Osteocyte (in vitro differentiated cells): ENCODE measurements at regions not wholly inside any gene's neighbourhood (a gene's known extent, or its start where the extent isn't known, plus 50 kb on each side); places are given as distances from the start of the nearest gene placed in this dataset.

ENCODE experiments used
- DNase-seq: peaks from one replicate; pipeline ENCODE4 v3.0.0; 2021; ENCODE audit warnings: mixed read lengths; ENCODE audit not compliant: unreplicated experiment; ENCODE audit errors: extremely low spot score
- H3K27ac Mint-ChIP-seq: one replicate; pipeline ENCODE4 v1.8.0; 2021; ENCODE audit warnings: mild to moderate bottlenecking, mixed read lengths; ENCODE audit not compliant: unreplicated experiment
- H3K27me3 Mint-ChIP-seq: one replicate; pipeline ENCODE4 v1.8.0; 2021; ENCODE audit warnings: mixed read lengths; ENCODE audit not compliant: unreplicated experiment
- H3K36me3 Mint-ChIP-seq: one replicate; pipeline ENCODE4 v1.8.0; 2021; ENCODE audit warnings: mixed read lengths; ENCODE audit not compliant: unreplicated experiment
- H3K4me1 Mint-ChIP-seq: one replicate; pipeline ENCODE4 v1.8.0; 2021; ENCODE audit warnings: mixed read lengths; ENCODE audit not compliant: unreplicated experiment
- H3K4me3 Mint-ChIP-seq: one replicate; pipeline ENCODE4 v1.8.0; 2021; ENCODE audit warnings: mild to moderate bottlenecking, moderate library complexity, mixed read lengths; ENCODE audit not compliant: unreplicated experiment
- H3K9me3 Mint-ChIP-seq: one replicate; pipeline ENCODE4 v1.8.0; 2021; ENCODE audit warnings: mixed read lengths; ENCODE audit not compliant: unreplicated experiment
- TF ChIP-seq, protein P1 (sequence below): fragments of 200-600 bp; sonication (generic); IDR thresholded peaks from 2 replicates; pipeline ENCODE4 v1.5.0; 2021; ENCODE audit warnings: antibody characterized with exemption, mild to moderate bottlenecking, moderate library complexity

DNA sequence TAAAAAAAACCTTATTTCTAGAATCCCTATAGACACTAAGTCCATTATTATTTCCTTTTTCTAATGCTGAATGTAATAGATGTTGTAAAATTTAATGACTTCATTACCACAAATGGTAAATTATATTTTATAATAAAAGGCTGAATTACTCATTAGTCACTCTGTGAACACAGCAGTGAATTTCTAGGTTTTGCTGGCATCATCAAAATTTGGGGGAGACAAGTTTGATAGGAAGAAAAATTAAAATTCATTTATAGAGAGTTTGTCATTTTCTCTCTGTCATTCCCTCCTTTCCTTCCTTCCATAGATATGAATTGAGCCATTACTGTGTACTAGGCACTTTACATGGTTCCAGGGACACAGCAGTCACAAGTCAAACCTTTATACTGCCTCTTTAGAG, 340.9 kb downstream of the TRIB2 start:
- DNase-seq: no peak
- H3K27me3 Mint-ChIP-seq: peaks cover 58% of the 10 kb centered on the region
- H3K4me3 Mint-ChIP-seq: no peak overlapping the region
- TF ChIP-seq, protein P1, sequence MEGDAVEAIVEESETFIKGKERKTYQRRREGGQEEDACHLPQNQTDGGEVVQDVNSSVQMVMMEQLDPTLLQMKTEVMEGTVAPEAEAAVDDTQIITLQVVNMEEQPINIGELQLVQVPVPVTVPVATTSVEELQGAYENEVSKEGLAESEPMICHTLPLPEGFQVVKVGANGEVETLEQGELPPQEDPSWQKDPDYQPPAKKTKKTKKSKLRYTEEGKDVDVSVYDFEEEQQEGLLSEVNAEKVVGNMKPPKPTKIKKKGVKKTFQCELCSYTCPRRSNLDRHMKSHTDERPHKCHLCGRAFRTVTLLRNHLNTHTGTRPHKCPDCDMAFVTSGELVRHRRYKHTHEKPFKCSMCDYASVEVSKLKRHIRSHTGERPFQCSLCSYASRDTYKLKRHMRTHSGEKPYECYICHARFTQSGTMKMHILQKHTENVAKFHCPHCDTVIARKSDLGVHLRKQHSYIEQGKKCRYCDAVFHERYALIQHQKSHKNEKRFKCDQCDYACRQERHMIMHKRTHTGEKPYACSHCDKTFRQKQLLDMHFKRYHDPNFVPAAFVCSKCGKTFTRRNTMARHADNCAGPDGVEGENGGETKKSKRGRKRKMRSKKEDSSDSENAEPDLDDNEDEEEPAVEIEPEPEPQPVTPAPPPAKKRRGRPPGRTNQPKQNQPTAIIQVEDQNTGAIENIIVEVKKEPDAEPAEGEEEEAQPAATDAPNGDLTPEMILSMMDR: no peak
- H3K36me3 Mint-ChIP-seq: no peaks in the 10 kb centered on the region
- H3K9me3 Mint-ChIP-seq: no peaks in the 10 kb centered on the region
- H3K4me1 Mint-ChIP-seq: no peaks in the 10 kb centered on the region
- H3K27ac Mint-ChIP-seq: no peak overlapping the region

DNA sequence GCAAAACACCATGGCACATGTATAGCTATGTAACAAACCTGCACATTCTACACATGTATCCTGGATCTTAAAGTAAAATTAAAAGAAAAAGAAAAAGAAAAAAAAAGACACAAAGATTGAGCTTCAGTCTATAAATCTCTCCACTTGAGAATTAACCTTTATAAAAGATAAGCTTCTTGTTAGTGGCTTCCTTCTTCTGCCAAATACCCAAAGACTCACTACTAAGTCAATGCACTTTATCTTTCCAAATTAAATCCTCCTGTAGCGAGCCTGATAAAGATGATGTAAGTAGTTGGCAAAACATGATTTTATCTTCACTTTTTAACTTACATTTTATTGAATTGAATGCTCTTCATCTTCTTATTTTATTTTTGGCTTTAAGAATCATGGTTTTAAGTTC, 349.9 kb downstream of the TRIB2 start:
- TF ChIP-seq, protein P1: no peak
- H3K36me3 Mint-ChIP-seq: no peaks in the 10 kb centered on the region
- no peak overlapping the region for H3K27ac Mint-ChIP-seq

DNA sequence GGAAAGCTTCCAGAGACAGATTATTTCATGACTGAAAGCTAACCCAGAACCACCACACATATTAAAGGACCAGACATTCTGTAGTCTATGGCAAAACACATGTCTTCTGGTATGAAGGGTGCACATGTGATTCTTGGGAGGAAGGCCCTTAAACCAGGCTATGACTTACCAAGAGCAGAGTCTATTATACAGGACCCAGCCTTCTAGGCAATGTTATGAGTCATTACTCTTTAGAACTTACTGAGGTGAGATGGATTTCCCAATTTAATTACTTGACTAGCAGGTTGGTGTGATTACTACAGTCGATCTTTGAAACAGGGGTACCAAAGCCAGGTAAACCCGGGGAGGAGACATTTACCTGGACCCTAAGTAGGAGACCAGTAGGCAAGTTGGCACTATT, 350.8 kb downstream of the TRIB2 start:
- H3K9me3 Mint-ChIP-seq: no peaks in the 10 kb centered on the region
- peaks cover 64% of the 10 kb centered on the region for H3K27me3 Mint-ChIP-seq
- H3K4me1 Mint-ChIP-seq: no peaks in the 10 kb centered on the region
- H3K27ac Mint-ChIP-seq: no peak overlapping the region
- DNase-seq: no peak
- no peaks in the 10 kb centered on the region for H3K36me3 Mint-ChIP-seq
- H3K4me3 Mint-ChIP-seq: no peak overlapping the region
- TF ChIP-seq, protein P1: no peak

More for the DNA sequence above, 349.9 kb downstream of the TRIB2 start:
- H3K27me3 Mint-ChIP-seq: peaks cover 67% of the 10 kb centered on the region
- DNase-seq: no peak
- no peaks in the 10 kb centered on the region for H3K4me1 Mint-ChIP-seq
- no peak overlapping the region for H3K4me3 Mint-ChIP-seq
- H3K9me3 Mint-ChIP-seq: no peaks in the 10 kb centered on the region

DNA sequence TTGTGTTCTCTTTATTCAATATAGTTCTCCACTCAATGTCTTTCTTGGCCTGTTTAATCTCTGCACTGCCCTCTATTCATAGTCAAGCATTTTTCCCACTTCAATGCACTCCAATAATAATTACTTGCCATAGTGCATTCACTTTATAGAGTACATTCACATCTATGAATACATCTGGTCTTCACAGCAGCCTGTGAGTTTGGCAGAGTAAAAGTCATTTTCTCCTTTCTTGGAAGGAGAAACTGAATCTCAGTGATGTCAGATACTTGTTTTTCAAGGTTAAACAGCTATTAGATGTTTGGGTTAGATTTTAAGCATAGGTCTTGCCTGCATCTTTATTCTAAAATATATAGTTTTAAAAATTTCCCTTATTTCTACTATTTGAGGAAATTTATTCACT, 373.2 kb downstream of the TRIB2 start:
- H3K27ac Mint-ChIP-seq: no peak overlapping the region
- peaks cover 30% of the 10 kb centered on the region for H3K27me3 Mint-ChIP-seq
- no peaks in the 10 kb centered on the region for H3K9me3 Mint-ChIP-seq
- no peak overlapping the region for H3K4me3 Mint-ChIP-seq
- TF ChIP-seq, protein P1: no peak
- no peaks in the 10 kb centered on the region for H3K36me3 Mint-ChIP-seq
- DNase-seq: no peak
- H3K4me1 Mint-ChIP-seq: peaks cover 7% of the 10 kb centered on the region

DNA sequence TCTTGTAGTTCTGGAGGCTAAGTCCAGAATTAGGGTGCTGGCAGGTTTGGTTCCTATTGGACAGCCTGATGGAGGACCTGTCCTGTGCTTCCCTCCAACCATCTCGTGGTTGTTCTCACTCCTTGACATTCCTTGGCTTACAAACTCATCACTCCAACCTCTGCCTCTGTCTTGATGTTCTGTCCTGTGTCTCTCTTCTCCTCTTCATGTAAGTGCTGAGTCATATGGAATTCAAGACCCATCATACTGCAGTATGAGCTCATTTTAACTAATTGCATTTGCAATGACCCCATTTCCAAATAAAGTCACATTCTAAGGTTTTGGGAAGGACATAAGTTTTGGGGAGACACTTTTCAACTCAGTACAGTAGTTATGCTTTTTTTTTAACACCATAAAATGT, 374.7 kb downstream of the TRIB2 start:
- peaks cover 39% of the 10 kb centered on the region for H3K27me3 Mint-ChIP-seq
- peaks cover 7% of the 10 kb centered on the region for H3K4me1 Mint-ChIP-seq
- TF ChIP-seq, protein P1: no peak
- H3K36me3 Mint-ChIP-seq: no peaks in the 10 kb centered on the region
- H3K27ac Mint-ChIP-seq: no peak overlapping the region
- no peak for DNase-seq
- H3K9me3 Mint-ChIP-seq: no peaks in the 10 kb centered on the region
- H3K4me3 Mint-ChIP-seq: no peak overlapping the region
